Heart left ventricle (tissue), 13 donors: ENCODE measurements at regions not wholly inside any gene's neighbourhood (a gene's known extent, or its start where the extent isn't known, plus 50 kb on each side); places are given as distances from the start of the nearest gene placed in this dataset.

Experiments used
- POLR2A ChIP-seq, 2 donors: fragments of 450-650 bp; IDR thresholded peaks; one replicate each; pipeline ENCODE4 v1.6.1; 2017; ENCODE audit warnings: antibody characterized with exemption in 2 of 2, mild to moderate bottlenecking in 2 of 2, moderate library complexity in 2 of 2
- TF ChIP-seq, protein P1 (sequence below), 12 donors: fragments of 200-600 bp; sonication (generic) in 4 of 12; IDR thresholded peaks; one replicate each; pipeline versions ENCODE4 v1.5.0 to v1.8.0; 2018 to 2022; ENCODE audit warnings: antibody characterized with exemption in 12 of 12, mild to moderate bottlenecking in 5 of 12
- donor health status: ischemic (EF 13 %, LVEDD 7.1; RV severe dilation, severe dysfunction).
- donor health status: DM: no; HTN: yes; CAD: no.
- donor health status: DM: no; HTN: no; CAD: no.
- donor health status: ischemic (EF 25% LVEDD 6.9; RV normal size, moderate dysfunction).
- donor health status: ischemic (EF 25% LVEDD 5.7; RV mildly dilated, moderate dysfunction).
- donor health status: ischemic (EF 35%, LVEDD 5.7; RV mildly dilated, moderate dysfunction).
- donor health status: nonischemic (EF 11% LVEDD 7.7; RV severe dilation, severe dysfunction).
- donor health status: DM: yes; HTN: yes; CAD: no.
- donor health status: PGD.
- donor health status: ischemic (EF 29% LVEDD 5.4; RV normal size, mild dysfunction).
- donor health status: nonischemic (EF 23%, LVEDD 6.1; RV moderate dilation, normal function).

DNA sequence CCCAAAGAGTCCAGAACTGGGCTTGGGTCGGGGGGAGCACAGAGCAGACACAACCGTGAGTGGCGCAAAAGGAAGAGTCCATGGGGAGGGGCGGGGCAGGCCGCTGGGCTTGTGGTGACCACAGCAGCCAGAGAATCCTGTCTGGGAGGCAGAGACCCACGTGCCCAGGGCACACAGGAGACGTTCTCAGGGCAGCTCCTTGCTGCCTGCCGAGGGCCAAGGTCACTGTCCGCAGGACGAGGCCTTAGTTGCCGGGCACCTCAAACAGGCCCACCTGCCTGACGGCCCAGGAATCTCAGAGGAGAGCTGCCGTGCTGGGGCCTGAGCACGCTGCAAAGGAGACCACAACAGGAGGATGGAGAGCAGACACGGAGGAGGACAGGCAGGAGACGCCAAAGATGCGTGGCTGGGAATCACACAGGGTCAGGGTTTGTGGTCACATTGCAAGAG is 87.8 kb downstream of the MYEOV start:
- TF ChIP-seq POLR2A (IDR thresholded peaks at IDR 0.05), result no peak
- TF ChIP-seq, protein P1, sequence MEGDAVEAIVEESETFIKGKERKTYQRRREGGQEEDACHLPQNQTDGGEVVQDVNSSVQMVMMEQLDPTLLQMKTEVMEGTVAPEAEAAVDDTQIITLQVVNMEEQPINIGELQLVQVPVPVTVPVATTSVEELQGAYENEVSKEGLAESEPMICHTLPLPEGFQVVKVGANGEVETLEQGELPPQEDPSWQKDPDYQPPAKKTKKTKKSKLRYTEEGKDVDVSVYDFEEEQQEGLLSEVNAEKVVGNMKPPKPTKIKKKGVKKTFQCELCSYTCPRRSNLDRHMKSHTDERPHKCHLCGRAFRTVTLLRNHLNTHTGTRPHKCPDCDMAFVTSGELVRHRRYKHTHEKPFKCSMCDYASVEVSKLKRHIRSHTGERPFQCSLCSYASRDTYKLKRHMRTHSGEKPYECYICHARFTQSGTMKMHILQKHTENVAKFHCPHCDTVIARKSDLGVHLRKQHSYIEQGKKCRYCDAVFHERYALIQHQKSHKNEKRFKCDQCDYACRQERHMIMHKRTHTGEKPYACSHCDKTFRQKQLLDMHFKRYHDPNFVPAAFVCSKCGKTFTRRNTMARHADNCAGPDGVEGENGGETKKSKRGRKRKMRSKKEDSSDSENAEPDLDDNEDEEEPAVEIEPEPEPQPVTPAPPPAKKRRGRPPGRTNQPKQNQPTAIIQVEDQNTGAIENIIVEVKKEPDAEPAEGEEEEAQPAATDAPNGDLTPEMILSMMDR (IDR thresholded peaks at IDR 0.05), result no peak
